Left colon (tissue), 2 donors: ENCODE measurements at regions not wholly inside any gene's neighbourhood (a gene's known extent, or its start where the extent isn't known, plus 50 kb on each side); places are given as distances from the start of the nearest gene placed in this dataset.
"Not testable (repeated sequence)": the region's sequence is repeated elsewhere in the genome, so short reads cannot be mapped to it uniquely, and the experiment has no call there.

Experiments used
- ATAC-seq: fragments of 200-7000 bp; cut with Tn5 transposase; one replicate; pipeline ENCODE4 v1.9.1; 2020; ENCODE audit warnings: mild to moderate bottlenecking, moderate library complexity
- DNase-seq, 2 donors: peaks; one replicate each; pipeline ENCODE4 v3.0.0-alpha.2; 2020
- intact Hi-C, 2 donors: fragments of 100-400 bp; cut with DNase I in 1 of 2; cut with micrococcal nuclease in 1 of 2; formaldehyde crosslinking; loops; one replicate each; pipeline versions ENCODE4 v1.11.2 to v1.14.0; 2022; cut with DNase I, micrococcal nuclease
- donor health status: DM: no; HTN: no; CAD: no.
- donor health status: DM: yes; HTN: yes; CAD: no.

GRCh38 chr4:187075514-187075913 lies 351.9 kb upstream of the FAT1 start:
- intact Hi-C loops: no loop called here
- DNase-seq: no peak
- ATAC-seq: no peak

DNA sequence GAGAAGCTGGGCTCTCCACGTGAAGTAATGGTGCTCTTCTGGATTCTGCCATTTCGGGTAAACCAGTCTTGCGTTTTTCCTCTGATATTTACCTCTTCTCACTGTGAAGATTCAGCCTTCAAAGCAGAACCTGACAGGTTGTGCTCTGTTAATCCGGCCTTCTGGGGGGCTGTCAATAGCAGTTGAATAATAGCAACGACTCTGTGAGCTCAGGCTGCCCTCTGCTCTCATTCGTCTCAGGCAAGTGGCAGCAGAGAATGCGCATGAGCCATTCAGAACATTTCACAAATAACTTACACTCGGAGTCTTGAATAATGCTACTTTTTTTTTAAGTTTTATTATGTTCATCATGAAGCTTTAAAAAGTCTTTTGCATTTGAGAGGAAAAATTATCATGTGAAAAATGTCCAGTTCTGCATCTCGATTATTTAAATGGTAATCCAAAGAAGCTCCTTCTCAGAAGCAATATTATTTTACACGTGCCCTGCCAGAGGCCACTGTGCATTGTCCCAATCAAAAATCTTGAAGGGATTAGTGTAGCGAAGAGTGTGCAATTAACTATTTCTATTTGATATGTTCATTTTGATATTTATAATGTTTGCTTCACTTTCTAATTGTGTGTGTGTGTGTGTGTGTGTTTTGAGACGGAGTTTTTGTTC lies 354.2 kb upstream of the FAT1 start:
- DNase-seq (no peak), ATAC-seq (no peak)
- intact Hi-C loops: no loop called here

DNA sequence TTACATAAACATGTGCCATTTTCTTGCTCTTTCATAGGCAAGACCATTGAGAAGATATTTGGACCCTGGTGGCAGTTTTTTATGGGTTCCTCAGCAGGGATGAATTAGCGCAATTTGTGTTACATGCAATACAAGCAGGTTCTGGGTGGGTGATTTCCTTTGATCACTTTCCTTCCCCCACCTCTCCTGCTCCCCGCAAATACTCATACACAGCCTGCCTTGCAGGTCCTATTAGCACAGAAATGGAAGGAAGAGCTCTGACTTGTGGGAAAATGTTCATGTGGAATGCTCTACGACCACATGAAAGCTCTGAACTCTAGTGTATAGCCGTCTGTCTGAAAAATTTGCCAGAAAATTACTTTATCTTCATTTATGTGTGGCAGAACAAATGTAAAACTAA lies 361.0 kb upstream of the FAT1 start:
- DNase-seq (no peak), ATAC-seq (no peak)
- intact Hi-C loops: no loop called here

- ATAC-seq (no peak), DNase-seq (no peak)
- intact Hi-C loops: no loop called here
Measured at GRCh38 chr4:187085339-187085738, 361.7 kb upstream of the FAT1 start.

- DNase-seq (no peak), ATAC-seq (no peak)
- intact Hi-C loops: no loop called here
Measured at GRCh38 chr4:187086151-187086550, 362.5 kb upstream of the FAT1 start.

GRCh38 chr4:187088070-187088799 lies 364.6 kb upstream of the FAT1 start:
- no peak for DNase-seq
- no peak for ATAC-seq
- intact Hi-C loops: no loop called here

DNA sequence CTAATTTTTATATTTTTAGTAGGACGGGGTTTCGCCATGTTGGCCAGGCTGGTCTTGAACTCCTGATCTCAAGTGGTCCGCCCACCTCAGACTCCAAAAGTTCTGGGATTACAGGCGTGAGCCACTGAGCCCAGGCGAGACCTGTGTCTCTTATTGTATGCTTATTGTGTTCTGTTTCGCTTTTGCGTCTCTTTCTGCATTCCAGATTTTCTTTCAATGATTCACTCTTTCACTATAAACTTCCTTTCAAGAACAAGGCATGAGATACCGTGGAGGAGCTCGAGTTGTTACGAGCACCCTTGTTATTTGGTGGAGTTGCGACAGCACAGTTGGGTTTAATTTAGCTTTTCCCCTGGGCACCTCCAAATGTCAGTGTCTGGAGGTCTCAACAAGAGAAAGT lies 366.7 kb upstream of the FAT1 start:
- DNase-seq (no peak), ATAC-seq (no peak)
- intact Hi-C loops: no loop called here

DNA sequence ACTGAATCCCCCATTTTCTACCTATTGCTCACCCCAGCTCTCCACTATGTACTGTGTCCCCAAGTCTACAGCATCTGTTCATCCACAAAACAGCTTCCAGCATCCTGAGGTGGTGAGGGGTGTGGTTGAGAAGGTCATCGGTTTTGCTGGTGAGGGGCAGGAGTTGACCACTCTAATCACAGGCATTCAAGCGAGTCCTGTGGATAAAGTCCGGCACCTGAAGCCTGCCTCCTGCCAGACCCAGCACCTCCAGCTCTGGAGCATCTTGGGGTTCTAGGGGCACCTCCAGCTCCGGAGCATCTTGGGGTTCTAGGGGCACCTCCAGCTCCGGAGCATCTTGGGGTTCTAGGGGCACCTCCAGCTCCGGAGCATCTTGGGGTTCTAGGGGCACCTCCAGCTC lies 367.2 kb upstream of the FAT1 start:
- DNase-seq, intact Hi-C loops, ATAC-seq: not testable (repeated sequence)

- intact Hi-C loops: no loop called here
- DNase-seq: no peak
- no peak for ATAC-seq
Measured at GRCh38 chr4:187094144-187094543, 370.5 kb upstream of the FAT1 start.

GRCh38 chr4:187098429-187098828 lies 374.8 kb upstream of the FAT1 start:
- intact Hi-C loops: no loop called here
- ATAC-seq (no peak), DNase-seq (no peak)

DNA sequence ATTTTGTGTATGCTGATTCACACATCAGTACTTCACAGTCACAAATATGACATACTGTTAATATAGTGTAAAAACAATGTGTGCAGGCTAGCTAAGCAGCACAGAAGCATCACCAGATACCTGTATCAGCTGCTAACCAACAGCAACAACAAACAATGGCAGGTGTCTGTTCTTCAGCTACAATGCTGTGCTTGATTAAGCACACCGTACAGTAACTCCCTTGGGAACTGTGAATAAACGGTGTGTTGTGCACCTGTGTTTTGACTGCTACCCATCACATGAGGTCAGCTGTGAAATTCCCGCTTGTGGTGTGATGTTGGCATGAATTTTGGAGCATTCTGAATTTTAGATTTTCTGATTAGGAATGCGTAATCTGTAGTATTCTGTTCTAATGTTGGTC lies 379.7 kb upstream of the FAT1 start:
- no peak for ATAC-seq
- intact Hi-C loops: no loop called here
- no peak for DNase-seq

- no peak for DNase-seq
- no peak for ATAC-seq
- intact Hi-C loops: no loop called here
Measured at GRCh38 chr4:187108845-187109244, 385.2 kb upstream of the FAT1 start.

GRCh38 chr4:187109636-187110035 lies 386.0 kb upstream of the FAT1 start:
- intact Hi-C loops: no loop called here
- ATAC-seq (no peak), DNase-seq (no peak)

DNA sequence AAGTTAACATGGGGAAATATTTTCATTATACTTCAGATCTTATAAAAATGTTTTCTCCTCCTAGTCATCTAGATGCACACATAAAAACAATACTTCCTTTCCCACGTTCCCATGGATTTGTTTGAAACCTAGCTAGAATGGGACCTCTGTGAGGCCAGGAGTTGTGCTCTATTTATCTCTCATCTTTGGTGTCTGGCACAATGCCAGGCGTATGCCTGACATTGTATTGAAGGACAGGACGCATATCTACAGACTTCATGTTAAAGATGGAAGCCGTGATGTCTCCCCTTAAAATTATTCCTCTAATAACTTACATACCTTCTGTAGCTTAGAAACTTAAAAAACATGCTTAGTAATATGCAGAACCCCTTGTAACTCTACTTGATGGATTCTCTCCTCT lies 394.5 kb upstream of the FAT1 start:
- intact Hi-C loops: no loop called here
- DNase-seq (no peak), ATAC-seq (no peak)

DNA sequence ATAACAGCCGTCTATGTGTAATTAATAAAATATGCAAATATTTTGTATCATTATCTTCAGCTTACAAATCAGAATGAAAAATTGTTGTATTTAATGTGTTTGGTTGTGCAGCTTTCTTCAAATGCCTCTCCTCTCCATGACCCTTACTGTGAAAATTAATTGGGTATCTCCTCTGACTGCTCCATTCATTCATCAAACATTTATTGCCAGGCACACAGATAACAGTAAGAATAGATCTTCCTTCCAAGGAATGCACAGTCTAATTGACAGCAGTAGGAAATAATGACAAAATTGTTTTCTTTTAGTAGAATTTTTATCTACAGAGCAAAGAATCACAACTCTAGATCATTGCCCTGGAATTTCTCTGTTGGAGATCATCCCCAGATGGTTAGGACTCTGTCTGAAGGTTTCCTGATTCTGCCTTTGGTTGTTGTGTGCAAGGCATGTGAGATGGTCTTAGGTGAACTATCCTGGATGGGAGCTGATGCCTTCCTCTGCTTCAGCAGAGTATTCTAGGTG lies 395.0 kb upstream of the FAT1 start:
- ATAC-seq: no peak
- no peak for DNase-seq
- intact Hi-C loops: no loop called here

DNA sequence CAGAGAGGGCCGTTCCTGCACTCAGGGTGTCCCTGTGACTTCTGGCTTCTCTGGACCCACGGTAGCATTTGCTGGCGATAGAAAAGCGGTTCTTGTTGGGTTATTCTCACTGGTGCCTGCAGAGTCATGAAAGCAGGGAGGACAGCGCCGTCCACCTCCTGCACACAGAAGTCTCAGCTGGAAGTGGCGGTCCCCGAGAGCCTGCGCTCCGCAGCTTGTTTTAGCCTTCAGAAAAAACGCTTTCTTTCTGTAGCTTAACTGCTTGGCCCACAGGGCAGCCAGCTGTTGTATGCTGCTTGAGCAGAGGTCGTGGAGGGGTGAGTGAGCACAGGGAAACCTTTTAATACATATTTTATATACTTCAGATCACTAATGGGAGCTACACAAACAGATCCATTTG lies 400.7 kb upstream of the FAT1 start:
- ATAC-seq (no peak), DNase-seq (no peak)
- intact Hi-C loops: no loop called here

GRCh38 chr4:187125062-187125461 lies 401.4 kb upstream of the FAT1 start:
- intact Hi-C loops: no loop called here
- DNase-seq: no peak
- no peak for ATAC-seq

DNA sequence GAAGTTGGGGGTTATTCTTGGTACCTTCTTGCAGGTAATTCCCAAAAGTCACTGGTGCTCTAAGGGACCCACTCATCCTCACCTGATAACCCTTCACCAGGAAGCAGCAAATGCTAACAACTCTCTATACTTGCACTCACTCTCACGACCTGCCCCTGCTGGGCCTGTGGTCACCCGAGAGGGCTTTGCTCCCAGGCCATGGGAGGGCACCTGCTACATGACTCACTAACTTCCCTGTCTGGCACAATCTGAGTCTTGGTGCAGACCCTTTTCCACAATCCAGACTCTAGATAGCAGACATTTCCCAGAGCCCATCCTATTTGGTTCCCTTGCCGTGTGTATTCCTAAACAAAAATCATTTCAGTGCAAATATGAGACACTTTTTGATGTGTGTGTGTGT lies 403.8 kb upstream of the FAT1 start:
- ATAC-seq: no peak
- intact Hi-C loops: no loop called here
- no peak for DNase-seq

- ATAC-seq (no peak), DNase-seq (no peak)
- intact Hi-C loops: no loop called here
Measured at GRCh38 chr4:187128222-187128621, 404.6 kb upstream of the FAT1 start.

DNA sequence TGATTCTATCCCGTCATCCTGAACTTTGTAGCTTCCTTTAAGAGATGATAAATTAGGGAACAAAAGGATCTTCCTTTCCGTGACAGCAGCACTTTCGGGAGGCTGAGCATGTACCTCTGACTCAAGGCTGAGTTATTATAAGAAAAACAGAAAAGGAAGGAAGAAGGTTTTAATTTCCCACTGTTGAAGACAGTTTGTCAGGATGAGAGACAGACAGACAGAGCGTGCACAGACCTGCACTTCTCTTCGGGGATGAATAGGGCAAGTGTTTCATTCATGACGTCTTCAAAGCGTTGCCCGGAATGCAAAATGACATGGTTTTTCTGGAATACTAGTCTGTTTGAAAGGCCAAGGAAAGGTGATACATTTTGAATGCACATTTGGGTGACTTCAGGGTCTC lies 405.3 kb upstream of the FAT1 start:
- intact Hi-C loops: no loop called here
- no peak for ATAC-seq
- no peak for DNase-seq

DNA sequence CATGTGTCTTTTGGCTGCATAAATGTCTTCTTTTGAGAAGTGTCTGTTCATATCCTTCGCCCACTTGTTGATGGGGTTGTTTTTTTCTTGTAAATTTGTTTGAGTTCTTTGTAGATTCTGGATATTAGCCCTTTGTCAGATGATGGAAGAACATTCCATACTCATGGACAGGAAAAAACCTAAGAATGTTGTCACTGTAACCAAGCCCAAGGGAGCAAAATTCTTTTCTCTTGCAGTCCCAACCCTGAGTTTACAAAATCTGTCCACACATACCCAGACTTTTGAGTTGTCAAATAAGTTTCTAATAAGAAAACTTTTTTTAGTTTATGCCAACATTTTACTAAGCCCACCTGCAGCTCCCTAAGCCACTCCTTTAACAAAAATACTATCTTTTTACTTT lies 408.2 kb upstream of the FAT1 start:
- ATAC-seq, DNase-seq, intact Hi-C loops: not testable (repeated sequence)
